SU-DHL-6 (cell line): ENCODE measurements at regions not wholly inside any gene's neighbourhood (a gene's known extent, or its start where the extent isn't known, plus 50 kb on each side); places are given as distances from the start of the nearest gene placed in this dataset.

Experiments used
- H2AFZ ChIP-seq: fragments of 200-600 bp; sonication (generic); 2 replicates; pipeline ENCODE4 v1.6.1; 2014; ENCODE audit warnings: low read depth, mild to moderate bottlenecking, moderate library complexity, mixed read lengths, antibody characterized with exemption, low read length; ENCODE audit not compliant: severe bottlenecking
- H3F3A ChIP-seq: fragments of 200-600 bp; shearing (Covaris generic); 2 replicates; pipeline ENCODE4 v1.6.0; 2016; ENCODE audit warnings: antibody characterized with exemption, mild to moderate bottlenecking; ENCODE audit not compliant: insufficient read depth
- H3K27ac ChIP-seq: fragments of 200-600 bp; sonication (generic); 2 replicates; pipeline ENCODE4 v1.5.1; 2016; ENCODE audit warnings: low read depth, mild to moderate bottlenecking, low read length, moderate library complexity, mixed read lengths
- H3K27me3 ChIP-seq: fragments of 200-600 bp; sonication (generic), shearing (Covaris generic); 2 replicates; pipeline ENCODE4 v1.6.0; 2014; ENCODE audit warnings: mild to moderate bottlenecking, low read length
- H3K36me3 ChIP-seq: fragments of 200-600 bp; sonication (generic); 2 replicates; pipeline ENCODE4 v1.6.1; 2014; ENCODE audit warnings: mild to moderate bottlenecking, low read length, mixed read lengths
- H3K4me2 ChIP-seq: fragments of 300-600, 200-600 bp; shearing (Covaris generic), sonication (generic); 2 replicates; pipeline ENCODE4 v1.6.0; 2014; ENCODE audit warnings: low read length, low read depth, mild to moderate bottlenecking; ENCODE audit not compliant: poor library complexity, severe bottlenecking
- H3K4me3 ChIP-seq: fragments of 200-600 bp; sonication (generic); 2 replicates; pipeline ENCODE4 v1.5.1; 2014; ENCODE audit warnings: antibody characterized with exemption, low read length, mild to moderate bottlenecking, mixed read lengths; ENCODE audit not compliant: insufficient read depth, poor library complexity, severe bottlenecking
- H3K79me2 ChIP-seq: fragments of 200-600 bp; sonication (generic); 2 replicates; pipeline ENCODE4 v1.6.1; 2014; ENCODE audit warnings: mild to moderate bottlenecking, low read length, moderate library complexity; ENCODE audit not compliant: insufficient read depth
- H3K9ac ChIP-seq: fragments of 200-600 bp; sonication (generic); 2 replicates; pipeline ENCODE4 v1.7.0; 2014; ENCODE audit warnings: mild to moderate bottlenecking, low read length
- H3K9me2 ChIP-seq: fragments of 200-600 bp; sonication (generic); replicated peaks from 2 replicates; pipeline ENCODE4 v1.6.1; 2014; ENCODE audit warnings: low read length; ENCODE audit not compliant: insufficient read depth
- H3K9me3 ChIP-seq: fragments of 200-600 bp; sonication (generic); 2 replicates; pipeline ENCODE4 v1.6.1; 2014; ENCODE audit warnings: low read length, mixed read lengths; ENCODE audit not compliant: insufficient read depth
- H4K20me1 ChIP-seq: fragments of 200-600 bp; sonication (generic); 2 replicates; pipeline ENCODE4 v1.6.1; 2014; ENCODE audit warnings: low read depth, mild to moderate bottlenecking, antibody characterized with exemption, low read length, moderate library complexity, mixed read lengths
- CTCF ChIP-seq: fragments of 200-600 bp; sonication (generic); IDR thresholded peaks from one replicate; pipeline ENCODE4 v1.5.1; 2017; ENCODE audit warnings: antibody characterized with exemption, mild to moderate bottlenecking, low read length, moderate library complexity; ENCODE audit not compliant: insufficient read depth, poor library complexity, severe bottlenecking
- EZH2phosphoT487 ChIP-seq: fragments of 200-600 bp; sonication (generic), shearing (Covaris generic); conservative IDR thresholded peaks from 2 replicates; pipeline ENCODE4 v1.6.1; 2018; ENCODE audit warnings: mild to moderate bottlenecking, antibody characterized with exemption, low read length, moderate library complexity, mixed read lengths

GRCh38 chr6:22049002-22049401 lies 247.8 kb downstream of the PRL start:
- no peaks in the 10 kb centered on the region for H4K20me1 ChIP-seq
- no peak for TF ChIP-seq EZH2phosphoT487
- no peak for TF ChIP-seq CTCF

DNA sequence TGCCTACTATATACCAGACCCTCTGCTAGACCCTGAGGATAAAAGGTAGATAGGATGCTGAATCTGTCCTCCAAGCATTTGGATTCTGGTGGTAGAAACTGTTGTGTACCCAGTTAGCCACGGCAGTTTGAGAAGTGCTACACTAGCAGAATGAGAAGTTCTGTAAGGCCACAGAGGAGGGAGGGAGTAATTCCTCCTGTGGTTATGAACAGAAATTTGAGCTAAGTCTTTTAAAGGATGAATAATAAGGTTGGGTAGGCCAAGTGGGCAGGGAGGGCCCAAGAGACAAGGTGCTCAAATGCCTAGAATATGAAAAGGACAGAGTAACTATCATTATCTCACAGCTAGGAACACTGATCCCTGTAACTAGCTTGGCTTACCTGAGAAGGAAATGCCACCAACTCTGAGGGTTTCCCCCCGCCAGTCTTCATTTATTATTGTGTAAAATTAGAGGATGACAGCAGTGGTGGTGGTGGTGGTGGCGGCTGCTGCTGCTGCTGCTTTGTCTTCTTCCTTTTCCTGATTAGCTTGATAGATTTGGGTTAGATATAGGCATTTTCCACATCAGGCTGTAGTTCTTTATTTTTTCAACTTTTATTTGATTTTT lies 243.3 kb downstream of the PRL start:
- H3K4me2 ChIP-seq = no peak overlapping the region
- H3K9me2 ChIP-seq = no peaks in the 10 kb centered on the region
- H3K27me3 ChIP-seq = no peaks in the 10 kb centered on the region
- H3K4me3 ChIP-seq = no peak overlapping the region
- no peaks in the 10 kb centered on the region for H3K9me3 ChIP-seq
- H3K9ac ChIP-seq = no peak overlapping the region
- no peaks in the 10 kb centered on the region for H3K36me3 ChIP-seq
- no peaks in the 10 kb centered on the region for H4K20me1 ChIP-seq
- H3K27ac ChIP-seq = no peak overlapping the region
- no peaks in the 10 kb centered on the region for H3F3A ChIP-seq
- H3K79me2 ChIP-seq = no peaks in the 10 kb centered on the region
- no peak overlapping the region for H2AFZ ChIP-seq
- TF ChIP-seq CTCF (no peak), EZH2phosphoT487 (no peak)

More at GRCh38 chr6:22049002-22049401, 247.8 kb downstream of the PRL start:
- no peak overlapping the region for H3K4me2 ChIP-seq
- H2AFZ ChIP-seq = no peak overlapping the region
- no peaks in the 10 kb centered on the region for H3K9me3 ChIP-seq
- no peaks in the 10 kb centered on the region for H3K79me2 ChIP-seq
- H3K27ac ChIP-seq = no peak overlapping the region
- no peaks in the 10 kb centered on the region for H3K36me3 ChIP-seq
- H3K27me3 ChIP-seq = no peaks in the 10 kb centered on the region
- no peaks in the 10 kb centered on the region for H3K9me2 ChIP-seq
- no peak overlapping the region for H3K9ac ChIP-seq
- H3K4me3 ChIP-seq = no peak overlapping the region
- no peaks in the 10 kb centered on the region for H3F3A ChIP-seq

DNA sequence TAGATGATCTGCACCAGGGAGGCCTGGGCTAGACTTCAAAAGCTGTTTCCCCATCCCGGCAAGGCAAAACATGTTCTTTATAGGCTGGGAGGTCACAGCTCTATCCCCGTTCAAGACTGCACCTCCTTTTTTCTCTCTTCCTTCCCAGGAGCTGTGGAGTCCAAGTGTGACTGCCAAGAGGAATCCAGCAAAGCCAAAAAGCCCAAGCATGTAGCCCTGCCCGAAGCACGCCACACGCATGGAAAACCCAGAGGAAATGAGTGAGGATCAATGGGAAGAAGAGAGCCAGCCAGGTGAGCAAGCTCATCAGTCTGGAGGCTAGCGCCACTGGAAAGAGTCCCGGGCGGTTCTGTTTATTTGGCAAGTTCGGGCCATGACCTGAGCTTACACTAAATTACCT lies 240.4 kb downstream of the PRL start:
- no peak overlapping the region for H2AFZ ChIP-seq
- H4K20me1 ChIP-seq = no peaks in the 10 kb centered on the region
- H3K79me2 ChIP-seq = no peaks in the 10 kb centered on the region
- no peaks in the 10 kb centered on the region for H3K36me3 ChIP-seq
- no peaks in the 10 kb centered on the region for H3K9me2 ChIP-seq
- TF ChIP-seq CTCF = no peak
- no peaks in the 10 kb centered on the region for H3F3A ChIP-seq
- H3K9me3 ChIP-seq = no peaks in the 10 kb centered on the region
- H3K27ac ChIP-seq = no peak overlapping the region
- H3K4me2 ChIP-seq = no peak overlapping the region
- H3K9ac ChIP-seq = no peak overlapping the region
- H3K27me3 ChIP-seq = no peaks in the 10 kb centered on the region
- H3K4me3 ChIP-seq = no peak overlapping the region
